ENCODE measurements at regions not wholly inside any gene's neighbourhood (a gene's known extent, or its start where the extent isn't known, plus 50 kb on each side); places are given as distances from the start of the nearest gene placed in this dataset.

GRCh38 chr11:70872299-70872698 is 380.1 kb downstream of the SHANK2 start:
- H3K27me3 Mint-ChIP-seq = peaks cover 0 to 43% (median 15%) of the 10 kb centered on the region in 5 donors
- intact Hi-C loops (cut with micrococcal nuclease) = no loop called here
- no peak for ATAC-seq

GRCh38 chr11:70872955-70873735 is 379.2 kb downstream of the SHANK2 start:
- H3K4me3 Mint-ChIP-seq = no peak overlapping the region
- intact Hi-C loops (cut with micrococcal nuclease) = no loop called here
- H3K36me3 ChIP-seq (ENCODE audit: control insufficient read depth in 2 of 3, insufficient read depth in 3 of 3, low read length in 3 of 3) = no peaks in the 10 kb centered on the region
- CTCF ChIA-PET = no interaction called here
- ATAC-seq (no peak), DNase-seq (no peak)
- POLR2A ChIA-PET = no interaction called here
- no peaks in the 10 kb centered on the region for H3K27me3 ChIP-seq (ENCODE audit: control insufficient read depth in 2 of 2, insufficient read depth in 2 of 2, low read length in 2 of 2)
- H3K36me3 Mint-ChIP-seq = no peaks in the 10 kb centered on the region
- H3K4me3 ChIP-seq (ENCODE audit: low read length) = no peak overlapping the region
- peaks cover 0 to 49% (median 15%) of the 10 kb centered on the region in 5 donors for H3K27me3 Mint-ChIP-seq
- H3K27ac ChIP-seq (ENCODE audit: low read depth, low read length) = no peak overlapping the region
- H3K9me3 Mint-ChIP-seq = peaks cover 0 to 3% (median 0%) of the 10 kb centered on the region in 11 donors
- H3K4me1 Mint-ChIP-seq = peaks cover 0 to 1% (median 0%) of the 10 kb centered on the region in 7 donors
- no peaks in the 10 kb centered on the region for H3K9me3 ChIP-seq (ENCODE audit: control insufficient read depth in 2 of 3, low read length in 3 of 3)
- H3K27ac Mint-ChIP-seq = no peak overlapping the region
- no peaks in the 10 kb centered on the region for H3K4me1 ChIP-seq (ENCODE audit: control insufficient read depth in 2 of 2, insufficient read depth in 2 of 2, low read length in 2 of 2)

More at GRCh38 chr11:70872299-70872698, 380.1 kb downstream of the SHANK2 start:
- no peak overlapping the region for H3K4me3 ChIP-seq (ENCODE audit: low read length)
- Mint-ChIP-seq H3K36me3 (no peaks in the 10 kb centered on the region), H3K9me3 (peaks cover 0 to 2% (median 0%) of the 10 kb centered on the region in 11 donors), H3K27ac (no peak overlapping the region), H3K4me1 (peaks cover 0 to 1% (median 0%) of the 10 kb centered on the region in 7 donors), H3K4me3 (no peak overlapping the region)
- H3K27ac ChIP-seq (ENCODE audit: low read depth, low read length) = no peak overlapping the region
- H3K9me3 ChIP-seq (ENCODE audit: control insufficient read depth in 2 of 3, low read length in 3 of 3) = no peaks in the 10 kb centered on the region
- DNase-seq = no peak
- no peaks in the 10 kb centered on the region for H3K27me3 ChIP-seq (ENCODE audit: control insufficient read depth in 2 of 2, insufficient read depth in 2 of 2, low read length in 2 of 2)
- ChIA-PET POLR2A (no interaction called here), CTCF (no interaction called here)
- H3K4me1 ChIP-seq (ENCODE audit: control insufficient read depth in 2 of 2, insufficient read depth in 2 of 2, low read length in 2 of 2) = no peaks in the 10 kb centered on the region
- H3K36me3 ChIP-seq (ENCODE audit: control insufficient read depth in 2 of 3, insufficient read depth in 3 of 3, low read length in 3 of 3) = no peaks in the 10 kb centered on the region

GRCh38 chr11:70873736-70874412 is 378.5 kb downstream of the SHANK2 start:
- Mint-ChIP-seq H3K9me3 (peaks cover 0 to 3% (median 0%) of the 10 kb centered on the region in 11 donors), H3K36me3 (no peaks in the 10 kb centered on the region), H3K27ac (no peak overlapping the region), H3K27me3 (peaks cover 0 to 49% (median 15%) of the 10 kb centered on the region in 5 donors), H3K4me3 (no peak overlapping the region), H3K4me1 (peaks cover 0 to 1% (median 0%) of the 10 kb centered on the region in 7 donors)
- no peak for DNase-seq
- Histone ChIP-seq H3K4me1 (ENCODE audit: control insufficient read depth in 2 of 2, insufficient read depth in 2 of 2, low read length in 2 of 2) (no peaks in the 10 kb centered on the region), H3K4me3 (ENCODE audit: low read length) (no peak overlapping the region), H3K36me3 (ENCODE audit: control insufficient read depth in 2 of 3, insufficient read depth in 3 of 3, low read length in 3 of 3) (no peaks in the 10 kb centered on the region), H3K27me3 (ENCODE audit: control insufficient read depth in 2 of 2, insufficient read depth in 2 of 2, low read length in 2 of 2) (no peaks in the 10 kb centered on the region), H3K27ac (ENCODE audit: low read depth, low read length) (no peak overlapping the region), H3K9me3 (ENCODE audit: control insufficient read depth in 2 of 3, low read length in 3 of 3) (no peaks in the 10 kb centered on the region)
- intact Hi-C loops (cut with micrococcal nuclease) = no loop called here
- CTCF ChIA-PET = no interaction called here
- POLR2A ChIA-PET = no interaction called here
- no peak for ATAC-seq

- ATAC-seq = no peak
- H3K27ac Mint-ChIP-seq = no peak overlapping the region
- H3K36me3 Mint-ChIP-seq = no peaks in the 10 kb centered on the region
- CTCF ChIA-PET = no interaction called here
- no peaks in the 10 kb centered on the region for H3K27me3 ChIP-seq (ENCODE audit: control insufficient read depth in 2 of 2, insufficient read depth in 2 of 2, low read length in 2 of 2)
- POLR2A ChIA-PET = no interaction called here
- H3K27ac ChIP-seq (ENCODE audit: low read depth, low read length) = no peak overlapping the region
- H3K9me3 ChIP-seq (ENCODE audit: control insufficient read depth in 2 of 3, low read length in 3 of 3) = no peaks in the 10 kb centered on the region
- intact Hi-C loops (cut with micrococcal nuclease) = no loop called here
- DNase-seq = no peak
- H3K27me3 Mint-ChIP-seq = peaks cover 0 to 30% (median 14%) of the 10 kb centered on the region in 5 donors
- H3K4me3 Mint-ChIP-seq = no peak overlapping the region
- H3K36me3 ChIP-seq (ENCODE audit: control insufficient read depth in 2 of 3, insufficient read depth in 3 of 3, low read length in 3 of 3) = no peaks in the 10 kb centered on the region
- H3K4me1 ChIP-seq (ENCODE audit: control insufficient read depth in 2 of 2, insufficient read depth in 2 of 2, low read length in 2 of 2) = no peaks in the 10 kb centered on the region
- H3K4me3 ChIP-seq (ENCODE audit: low read length) = no peak overlapping the region
- peaks cover 0 to 3% (median 0%) of the 10 kb centered on the region in 11 donors for H3K9me3 Mint-ChIP-seq
- H3K4me1 Mint-ChIP-seq = peaks cover 0 to 1% (median 0%) of the 10 kb centered on the region in 7 donors
Measured at GRCh38 chr11:70876685-70877084, 375.7 kb downstream of the SHANK2 start.

- no peak for DNase-seq
- Histone ChIP-seq H3K4me3 (ENCODE audit: low read length) (no peak overlapping the region), H3K9me3 (ENCODE audit: control insufficient read depth in 2 of 3, low read length in 3 of 3) (no peaks in the 10 kb centered on the region), H3K27me3 (ENCODE audit: control insufficient read depth in 2 of 2, insufficient read depth in 2 of 2, low read length in 2 of 2) (no peaks in the 10 kb centered on the region), H3K36me3 (ENCODE audit: control insufficient read depth in 2 of 3, insufficient read depth in 3 of 3, low read length in 3 of 3) (no peaks in the 10 kb centered on the region), H3K27ac (ENCODE audit: low read depth, low read length) (no peak overlapping the region), H3K4me1 (ENCODE audit: control insufficient read depth in 2 of 2, insufficient read depth in 2 of 2, low read length in 2 of 2) (no peaks in the 10 kb centered on the region)
- Mint-ChIP-seq H3K4me3 (no peak overlapping the region), H3K4me1 (peaks cover 0 to 1% (median 0%) of the 10 kb centered on the region in 7 donors), H3K9me3 (peaks cover 0 to 3% (median 0%) of the 10 kb centered on the region in 11 donors), H3K27me3 (peaks cover 0 to 25% (median 11%) of the 10 kb centered on the region in 5 donors), H3K27ac (no peak overlapping the region), H3K36me3 (no peaks in the 10 kb centered on the region)
- no peak for ATAC-seq
- ChIA-PET POLR2A (no interaction called here), CTCF (no interaction called here)
- intact Hi-C loops (cut with micrococcal nuclease) = no loop called here
Measured at GRCh38 chr11:70877151-70877550, 375.2 kb downstream of the SHANK2 start.

- DNase-seq = no peak
- peaks cover 0 to 17% (median 11%) of the 10 kb centered on the region in 5 donors for H3K27me3 Mint-ChIP-seq
- Histone ChIP-seq H3K9me3 (ENCODE audit: control insufficient read depth in 2 of 3, low read length in 3 of 3) (no peaks in the 10 kb centered on the region), H3K4me3 (ENCODE audit: low read length) (no peak overlapping the region), H3K36me3 (ENCODE audit: control insufficient read depth in 2 of 3, insufficient read depth in 3 of 3, low read length in 3 of 3) (no peaks in the 10 kb centered on the region), H3K4me1 (ENCODE audit: control insufficient read depth in 2 of 2, insufficient read depth in 2 of 2, low read length in 2 of 2) (no peaks in the 10 kb centered on the region), H3K27ac (ENCODE audit: low read depth, low read length) (no peak overlapping the region), H3K27me3 (ENCODE audit: control insufficient read depth in 2 of 2, insufficient read depth in 2 of 2, low read length in 2 of 2) (no peaks in the 10 kb centered on the region)
- ChIA-PET CTCF (no interaction called here), POLR2A (interaction anchor here (0.6 kb wide), 1 partner anchor 1633 kb away, joined by 3 read pairs; no protein-coding TSS in a partner anchor)
- intact Hi-C loops (cut with micrococcal nuclease) = no loop called here
- no peaks in the 10 kb centered on the region for H3K36me3 Mint-ChIP-seq
- H3K4me1 Mint-ChIP-seq = no peaks in the 10 kb centered on the region
- no peak overlapping the region for H3K27ac Mint-ChIP-seq
- no peak overlapping the region for H3K4me3 Mint-ChIP-seq
- no peak for ATAC-seq
- peaks cover 0 to 3% (median 0%) of the 10 kb centered on the region in 11 donors for H3K9me3 Mint-ChIP-seq
Measured at GRCh38 chr11:70878366-70878765, 374.0 kb downstream of the SHANK2 start.
